GM12874 (cell line): ENCODE measurements at regions not wholly inside any gene's neighbourhood (a gene's known extent, or its start where the extent isn't known, plus 50 kb on each side); places are given as distances from the start of the nearest gene placed in this dataset.

Experiments used
- TF ChIP-seq, protein P1 (sequence below): IDR thresholded peaks from 2 replicates; pipeline ENCODE4 v1.5.1; 2011; ENCODE audit warnings: low read depth, mild to moderate bottlenecking, control low read depth, low read length, moderate library complexity; ENCODE audit not compliant: insufficient read depth

DNA sequence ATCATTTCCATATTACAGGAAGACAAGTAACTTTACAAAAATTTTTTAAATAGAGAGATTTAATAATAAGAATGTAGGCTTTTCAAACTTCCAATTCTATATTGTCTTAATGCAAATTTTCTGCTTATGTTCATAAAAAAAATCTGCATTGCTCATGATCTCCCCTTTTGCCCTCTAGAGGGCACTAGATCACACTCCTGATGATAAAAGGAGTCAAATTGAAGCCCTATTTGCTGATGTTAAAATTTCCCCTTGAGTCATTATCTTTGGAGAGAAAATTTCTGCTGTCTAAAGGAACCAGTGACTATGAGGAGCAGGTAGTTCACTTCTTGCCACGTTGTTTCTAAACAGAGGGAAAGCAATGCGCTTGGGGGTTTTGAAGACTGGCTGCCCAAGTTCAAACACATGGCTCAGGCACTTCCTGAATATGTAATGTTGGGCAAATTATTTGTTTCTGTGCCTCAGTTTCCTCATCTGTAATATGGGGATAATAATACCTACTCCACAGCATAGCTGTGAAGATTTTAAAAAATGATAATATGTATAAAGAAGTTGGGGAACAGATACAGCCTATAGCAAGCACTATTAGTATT is 874.2 kb downstream of the TFAP2A start:
- TF ChIP-seq, protein P1, sequence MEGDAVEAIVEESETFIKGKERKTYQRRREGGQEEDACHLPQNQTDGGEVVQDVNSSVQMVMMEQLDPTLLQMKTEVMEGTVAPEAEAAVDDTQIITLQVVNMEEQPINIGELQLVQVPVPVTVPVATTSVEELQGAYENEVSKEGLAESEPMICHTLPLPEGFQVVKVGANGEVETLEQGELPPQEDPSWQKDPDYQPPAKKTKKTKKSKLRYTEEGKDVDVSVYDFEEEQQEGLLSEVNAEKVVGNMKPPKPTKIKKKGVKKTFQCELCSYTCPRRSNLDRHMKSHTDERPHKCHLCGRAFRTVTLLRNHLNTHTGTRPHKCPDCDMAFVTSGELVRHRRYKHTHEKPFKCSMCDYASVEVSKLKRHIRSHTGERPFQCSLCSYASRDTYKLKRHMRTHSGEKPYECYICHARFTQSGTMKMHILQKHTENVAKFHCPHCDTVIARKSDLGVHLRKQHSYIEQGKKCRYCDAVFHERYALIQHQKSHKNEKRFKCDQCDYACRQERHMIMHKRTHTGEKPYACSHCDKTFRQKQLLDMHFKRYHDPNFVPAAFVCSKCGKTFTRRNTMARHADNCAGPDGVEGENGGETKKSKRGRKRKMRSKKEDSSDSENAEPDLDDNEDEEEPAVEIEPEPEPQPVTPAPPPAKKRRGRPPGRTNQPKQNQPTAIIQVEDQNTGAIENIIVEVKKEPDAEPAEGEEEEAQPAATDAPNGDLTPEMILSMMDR = peak; percentile 51; the same call in 1 of the 2 replicates

- TF ChIP-seq, protein P1 = no peak
Observed at GRCh38 chr6:9540126-9540525, 874.7 kb downstream of the TFAP2A start.

DNA sequence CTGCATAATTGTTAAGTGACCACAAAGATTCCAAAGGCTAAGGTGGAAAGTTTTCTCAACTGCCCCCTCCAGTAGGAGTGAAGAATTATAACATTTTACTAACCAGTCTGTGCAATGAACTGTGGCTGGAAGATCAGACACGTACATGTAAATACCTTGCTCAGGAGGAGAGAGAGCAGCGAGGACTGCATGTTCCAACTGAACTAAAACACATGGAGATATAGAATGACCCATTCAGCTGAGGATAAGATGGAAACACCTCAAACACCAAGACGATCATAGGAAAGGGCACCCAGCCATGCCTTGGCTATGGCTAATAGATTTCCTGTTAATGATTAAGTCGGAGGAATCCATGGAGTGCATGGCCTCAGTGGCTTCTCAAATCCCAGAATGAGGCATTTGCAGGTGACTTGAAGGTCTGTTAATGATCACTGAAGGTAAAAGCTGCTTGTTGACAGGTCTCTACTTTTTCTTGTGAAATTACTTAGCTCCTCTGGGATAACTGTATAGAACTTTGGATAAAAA is 875.6 kb downstream of the TFAP2A start:
- TF ChIP-seq, protein P1 = no peak

DNA sequence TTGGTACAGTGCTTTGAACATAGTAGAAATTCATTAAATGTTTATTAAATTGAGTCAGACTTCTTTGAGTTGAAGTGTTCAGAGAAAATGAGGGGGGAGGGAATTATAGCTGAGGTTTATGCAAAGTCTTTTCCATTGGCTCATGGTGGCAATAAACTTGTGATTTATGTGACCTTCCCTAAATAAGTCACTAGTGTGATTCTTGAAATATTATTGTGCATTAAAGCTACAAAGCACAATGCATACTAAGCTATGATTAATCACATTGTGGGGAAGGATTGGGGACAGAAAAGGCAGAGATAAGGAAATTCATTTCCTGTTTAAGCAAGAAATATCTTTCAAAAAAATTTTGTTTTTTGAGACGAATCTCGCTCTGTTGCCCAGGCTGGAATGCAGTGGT is 877.5 kb downstream of the TFAP2A start:
- TF ChIP-seq, protein P1 = no peak

GRCh38 chr6:9535106-9535505 is 879.8 kb downstream of the TFAP2A start:
- TF ChIP-seq, protein P1 = no peak

DNA sequence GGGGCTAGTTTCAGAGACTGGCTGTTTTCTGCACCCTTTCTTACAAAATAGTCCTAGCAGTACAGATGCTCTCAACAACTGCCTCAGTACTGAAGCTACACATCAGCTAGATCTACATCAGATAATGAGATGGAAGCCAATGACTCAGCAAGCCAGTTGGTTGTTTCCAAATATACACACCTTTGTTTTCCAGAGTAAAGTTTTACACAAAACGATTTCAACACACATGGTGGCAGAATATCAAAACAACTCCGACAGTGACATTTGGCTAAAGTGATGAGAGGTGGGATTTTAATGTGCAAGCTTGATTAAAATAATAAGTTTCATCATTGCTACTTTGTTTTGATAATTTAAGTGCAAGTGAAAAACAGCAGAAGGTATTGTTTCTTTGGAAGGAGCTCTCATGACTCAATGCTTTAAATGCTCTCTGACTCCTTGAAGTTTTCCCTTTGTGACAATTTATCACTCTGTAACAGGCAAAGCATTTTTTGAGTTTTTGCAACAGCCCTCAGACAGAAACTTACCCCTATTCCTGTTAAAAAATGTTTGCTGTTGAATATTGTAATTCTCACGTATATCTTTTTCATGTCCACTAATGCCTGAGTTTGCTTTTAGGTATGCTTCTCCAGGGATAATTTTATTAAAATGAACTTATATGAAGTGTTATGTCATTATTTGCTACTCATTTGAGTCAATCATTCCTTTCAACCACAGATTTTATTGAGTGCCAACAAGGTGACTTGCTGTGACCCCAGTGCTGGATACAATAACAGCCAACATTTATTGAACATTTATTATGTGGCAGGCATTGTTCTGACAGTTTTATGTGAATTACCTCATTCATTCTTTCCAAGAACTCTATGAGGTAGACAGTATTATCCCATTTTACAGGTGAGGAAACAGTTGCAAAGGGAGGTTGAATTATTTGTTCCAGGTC is 882.0 kb downstream of the TFAP2A start:
- TF ChIP-seq, protein P1 = no peak

- TF ChIP-seq, protein P1 = no peak
Observed at GRCh38 chr6:9527679-9528286, 887.1 kb downstream of the TFAP2A start.
